GM18870 (cell line): ENCODE measurements at regions not wholly inside any gene's neighbourhood (a gene's known extent, or its start where the extent isn't known, plus 50 kb on each side); places are given as distances from the start of the nearest gene placed in this dataset.

Source experiments
- ATAC-seq: cut with Tn5 transposase; IDR thresholded peaks from one replicate; pipeline ENCODE4 v1.9.1; 2021; ENCODE audit warnings: moderate library complexity; ENCODE audit not compliant: unreplicated experiment

- no peak for ATAC-seq
These were observed 51.8 kb upstream of the TLE1 start for GRCh38 chr9:81741103-81741502.

- ATAC-seq = no peak
These were observed 58.7 kb upstream of the TLE1 start for GRCh38 chr9:81748091-81748490.

- ATAC-seq = no peak
These were observed 64.1 kb upstream of the TLE1 start for GRCh38 chr9:81753436-81753835.

- ATAC-seq = no peak
These were observed 64.9 kb upstream of the TLE1 start for GRCh38 chr9:81754245-81754644.

- no peak for ATAC-seq
These were observed 66.4 kb upstream of the TLE1 start for GRCh38 chr9:81755721-81756120.

GRCh38 chr9:81756561-81756960 lies 67.2 kb upstream of the TLE1 start:
- ATAC-seq = no peak

GRCh38 chr9:81758123-81758797 lies 68.9 kb upstream of the TLE1 start:
- no peak for ATAC-seq

GRCh38 chr9:81759680-81760215 lies 70.4 kb upstream of the TLE1 start:
- ATAC-seq = no peak

GRCh38 chr9:81767921-81768320 lies 78.6 kb upstream of the TLE1 start:
- ATAC-seq = no peak

- no peak for ATAC-seq
These were observed 82.2 kb upstream of the TLE1 start for GRCh38 chr9:81771571-81771970.

GRCh38 chr9:81772144-81772543 lies 82.8 kb upstream of the TLE1 start:
- no peak for ATAC-seq

- no peak for ATAC-seq
These were observed 87.0 kb upstream of the TLE1 start for GRCh38 chr9:81776390-81776789.

- ATAC-seq = no peak
These were observed 87.5 kb upstream of the TLE1 start for GRCh38 chr9:81776834-81777233.

GRCh38 chr9:81777482-81777881 lies 88.1 kb upstream of the TLE1 start:
- no peak for ATAC-seq

GRCh38 chr9:81782313-81782995 lies 93.1 kb upstream of the TLE1 start:
- no peak for ATAC-seq

- ATAC-seq = no peak
These were observed 98.6 kb upstream of the TLE1 start for GRCh38 chr9:81787747-81788632.

- no peak for ATAC-seq
These were observed 100.4 kb upstream of the TLE1 start for GRCh38 chr9:81789721-81790120.

GRCh38 chr9:81790166-81790565 lies 100.8 kb upstream of the TLE1 start:
- ATAC-seq = no peak

- ATAC-seq = no peak
These were observed 101.7 kb upstream of the TLE1 start for GRCh38 chr9:81791076-81791475.

GRCh38 chr9:81798606-81799005 lies 109.3 kb upstream of the TLE1 start:
- ATAC-seq = no peak

- ATAC-seq = no peak
These were observed 111.8 kb upstream of the TLE1 start for GRCh38 chr9:81801190-81801589.

GRCh38 chr9:81804306-81804705 lies 115.0 kb upstream of the TLE1 start:
- ATAC-seq = no peak
